Testis (tissue), 2 donors: ENCODE measurements at regions not wholly inside any gene's neighbourhood (a gene's known extent, or its start where the extent isn't known, plus 50 kb on each side); places are given as distances from the start of the nearest gene placed in this dataset.

ENCODE experiments used
- DNase-seq: peaks from one replicate; pipeline ENCODE4 v3.0.0-alpha.2; 2019
- H3K27ac ChIP-seq, 2 donors: fragments of 200-600 bp; sonication (generic); one replicate each; pipeline ENCODE4 v1.5.1; 2019
- H3K27me3 ChIP-seq: fragments of 200-600 bp; sonication (generic); one replicate; pipeline ENCODE4 v1.5.1; 2019
- H3K36me3 ChIP-seq: fragments of 200-600 bp; sonication (generic); one replicate; pipeline ENCODE4 v1.5.1; 2017; ENCODE audit warnings: low read depth; ENCODE audit errors: missing control alignments
- H3K4me1 ChIP-seq: fragments of 200-600 bp; sonication (generic); one replicate; pipeline ENCODE4 v1.5.1; 2019
- H3K4me3 ChIP-seq, 2 donors: fragments of 200-600 bp; sonication (generic); one replicate each; pipeline ENCODE4 v1.5.1; 2017 to 2019
- H3K9me3 ChIP-seq: fragments of 200-600 bp; sonication (generic); one replicate; pipeline ENCODE4 v1.5.1; 2017
- POLR2A ChIP-seq: fragments of 450-650 bp; IDR thresholded peaks from one replicate; pipeline ENCODE4 v1.6.1; 2017; ENCODE audit warnings: antibody characterized with exemption, mild to moderate bottlenecking, moderate library complexity
- WGBS, 2 donors: methylation state at CpG; one replicate each; pipeline ENCODE4 v1.1.5; 2018; 5-methylcytosine and 5-hydroxymethylcytosine counted together
- intact Hi-C: fragments of 100-400 bp; cut with DNase I; formaldehyde crosslinking; loops from one replicate; pipeline ENCODE4 v1.15.1; 2023; ENCODE audit warnings: low total_unique reads
- TF ChIP-seq, protein P1 (sequence below), 3 experiments: fragments of 450-650 bp in 2 of 3; fragments of 200-600 bp in 1 of 3; sonication (generic) in 1 of 3; IDR thresholded peaks; one replicate each; pipeline ENCODE4 v1.5.1; 2016 to 2019; ENCODE audit warnings: antibody characterized with exemption in 3 of 3, mild to moderate bottlenecking in 2 of 3, moderate library complexity in 1 of 3

DNA sequence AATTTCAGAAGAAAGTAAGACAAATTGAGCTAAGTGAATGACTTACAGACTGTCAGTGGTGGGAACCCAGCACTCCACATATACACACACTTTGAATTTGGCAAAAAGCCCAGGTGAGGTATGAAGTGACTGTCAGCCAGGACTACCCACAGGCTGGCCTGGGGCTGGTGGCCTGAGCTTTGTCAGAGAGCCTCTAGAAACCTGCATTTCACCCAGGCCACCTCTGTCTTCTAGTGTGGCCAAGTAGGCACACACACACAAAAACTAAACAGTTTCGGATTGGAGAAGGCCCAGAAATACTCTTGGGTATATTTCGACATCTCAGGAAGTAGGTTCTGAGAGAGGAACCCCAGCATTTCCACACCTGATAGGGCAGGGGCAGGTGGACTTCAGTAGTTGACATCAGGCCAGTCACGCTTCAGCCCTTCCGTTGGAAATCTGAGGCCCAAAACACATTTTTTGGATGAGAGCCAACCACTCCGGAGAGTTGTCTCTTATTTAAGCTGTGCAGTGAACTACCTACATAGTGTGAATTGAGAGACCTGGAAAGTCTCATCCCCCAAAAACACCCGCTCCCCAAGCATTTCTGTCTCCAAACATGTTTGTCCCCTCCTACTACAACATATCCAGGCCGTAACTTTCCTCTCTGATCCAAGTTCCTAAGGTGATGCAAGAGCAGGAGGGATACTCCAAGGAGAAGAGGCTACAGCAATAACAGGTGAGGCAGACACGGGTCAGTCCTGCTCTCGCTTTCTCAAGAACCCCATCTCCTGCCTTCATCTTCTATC, 167.2 kb upstream of the PROX1 start:
- Histone ChIP-seq H3K9me3 (no peaks in the 10 kb centered on the region), H3K27me3 (no peaks in the 10 kb centered on the region), H3K27ac (no peak overlapping the region), H3K4me1 (no peaks in the 10 kb centered on the region), H3K4me3 (no peak overlapping the region), H3K36me3 (no peaks in the 10 kb centered on the region)
- TF ChIP-seq, protein P1, sequence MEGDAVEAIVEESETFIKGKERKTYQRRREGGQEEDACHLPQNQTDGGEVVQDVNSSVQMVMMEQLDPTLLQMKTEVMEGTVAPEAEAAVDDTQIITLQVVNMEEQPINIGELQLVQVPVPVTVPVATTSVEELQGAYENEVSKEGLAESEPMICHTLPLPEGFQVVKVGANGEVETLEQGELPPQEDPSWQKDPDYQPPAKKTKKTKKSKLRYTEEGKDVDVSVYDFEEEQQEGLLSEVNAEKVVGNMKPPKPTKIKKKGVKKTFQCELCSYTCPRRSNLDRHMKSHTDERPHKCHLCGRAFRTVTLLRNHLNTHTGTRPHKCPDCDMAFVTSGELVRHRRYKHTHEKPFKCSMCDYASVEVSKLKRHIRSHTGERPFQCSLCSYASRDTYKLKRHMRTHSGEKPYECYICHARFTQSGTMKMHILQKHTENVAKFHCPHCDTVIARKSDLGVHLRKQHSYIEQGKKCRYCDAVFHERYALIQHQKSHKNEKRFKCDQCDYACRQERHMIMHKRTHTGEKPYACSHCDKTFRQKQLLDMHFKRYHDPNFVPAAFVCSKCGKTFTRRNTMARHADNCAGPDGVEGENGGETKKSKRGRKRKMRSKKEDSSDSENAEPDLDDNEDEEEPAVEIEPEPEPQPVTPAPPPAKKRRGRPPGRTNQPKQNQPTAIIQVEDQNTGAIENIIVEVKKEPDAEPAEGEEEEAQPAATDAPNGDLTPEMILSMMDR (IDR thresholded peaks at IDR 0.05), result no peak
- no peak for TF ChIP-seq POLR2A
- 83 to 91% methylated on average over 9 of the region's 9 CpGs for WGBS, 2 donors
- intact Hi-C loops, result no loop called here
- DNase-seq, result no peak

DNA sequence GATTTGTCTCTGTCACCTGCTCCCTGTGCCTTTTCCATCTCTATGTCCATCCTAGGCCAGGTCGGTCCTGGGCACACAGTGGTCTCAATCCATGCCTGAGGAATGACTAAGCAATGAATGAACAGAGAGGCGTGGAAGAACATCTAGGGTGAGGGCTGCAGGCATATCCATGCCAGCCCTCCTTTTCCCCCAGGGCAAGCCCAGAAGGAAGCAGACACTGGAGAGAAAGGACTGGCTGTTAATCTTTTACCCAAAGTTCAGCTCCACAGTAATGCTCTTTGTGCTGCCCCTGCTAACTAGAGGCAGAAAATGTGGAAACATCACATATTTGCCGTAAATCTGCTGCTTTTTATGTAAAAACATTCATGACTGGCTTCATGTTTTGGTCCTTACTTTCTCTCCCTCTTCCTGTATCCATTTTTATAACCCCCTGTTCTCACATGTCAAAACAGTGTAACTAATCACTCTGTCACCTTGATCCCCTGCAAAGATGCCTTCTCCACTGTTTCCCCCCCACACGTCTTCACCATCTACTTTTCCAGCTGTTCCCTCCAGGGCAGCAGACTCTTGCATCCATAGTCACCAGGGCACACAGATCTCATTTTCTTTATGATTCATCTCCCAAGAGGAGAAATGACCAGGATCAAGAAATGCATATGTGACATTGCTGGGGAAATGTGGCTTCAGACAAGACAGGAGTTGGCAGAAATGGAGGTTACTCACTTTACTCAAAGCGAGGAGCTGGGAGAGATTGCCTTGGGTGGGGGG, 166.4 kb upstream of the PROX1 start:
- intact Hi-C loops, result no loop called here
- Histone ChIP-seq H3K4me1 (no peaks in the 10 kb centered on the region), H3K36me3 (no peaks in the 10 kb centered on the region), H3K9me3 (no peaks in the 10 kb centered on the region), H3K4me3 (no peak overlapping the region), H3K27me3 (no peaks in the 10 kb centered on the region), H3K27ac (no peak overlapping the region)
- WGBS, 2 donors, result 82 to 87% methylated on average over 5 of the region's 5 CpGs
- no peak for DNase-seq
- TF ChIP-seq, protein P1 (IDR thresholded peaks at IDR 0.05), result no peak
- no peak for TF ChIP-seq POLR2A

DNA sequence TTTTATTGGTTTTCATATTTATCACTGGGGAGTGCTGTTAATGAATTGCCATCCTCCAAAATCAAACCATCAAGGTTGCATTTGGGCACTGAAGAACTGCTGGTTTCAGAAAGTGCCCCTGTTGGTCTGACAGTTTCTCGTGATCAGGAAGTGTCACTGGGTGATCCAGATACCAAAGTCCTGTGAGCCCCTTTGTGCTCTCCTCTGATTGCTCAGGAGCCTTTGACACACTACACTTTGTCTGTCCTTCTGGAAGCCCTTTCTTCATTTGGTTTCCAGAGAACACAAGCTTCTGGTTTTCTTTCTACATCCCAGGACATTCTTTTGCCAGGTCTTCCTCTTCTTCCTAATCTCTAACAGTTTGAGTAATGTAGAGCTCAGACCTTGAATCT, 165.8 kb upstream of the PROX1 start:
- intact Hi-C loops, result no loop called here
- H3K36me3 ChIP-seq, result no peaks in the 10 kb centered on the region
- no peaks in the 10 kb centered on the region for H3K4me1 ChIP-seq
- no peaks in the 10 kb centered on the region for H3K9me3 ChIP-seq
- no peak for DNase-seq
- no peaks in the 10 kb centered on the region for H3K27me3 ChIP-seq
- H3K27ac ChIP-seq, result no peak overlapping the region
- H3K4me3 ChIP-seq, result no peak overlapping the region
- TF ChIP-seq POLR2A, result no peak
- TF ChIP-seq, protein P1 (IDR thresholded peaks at IDR 0.05), result no peak
- 0% methylated on average over 1 of the region's 1 CpG for WGBS, 2 donors

DNA sequence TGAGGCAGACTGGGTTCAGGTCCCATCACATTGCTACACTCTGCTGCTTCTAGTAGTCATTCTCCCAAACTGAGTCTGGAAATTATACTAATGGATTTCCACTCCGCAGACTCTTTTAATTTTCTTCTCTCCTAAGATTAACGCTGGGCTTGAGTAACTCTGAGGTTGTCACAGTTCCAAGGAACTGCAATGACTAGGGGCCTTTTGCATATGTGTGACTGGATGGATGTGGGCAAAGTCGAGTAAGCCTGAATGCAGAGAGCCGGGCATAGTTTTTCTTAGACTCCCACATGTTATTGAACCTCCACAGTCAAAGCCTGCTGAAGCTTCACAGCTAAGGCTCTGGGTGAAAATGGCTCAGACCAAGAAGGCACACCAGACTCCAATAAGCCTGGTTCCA, 160.9 kb upstream of the PROX1 start:
- Histone ChIP-seq H3K27ac (no peak overlapping the region), H3K9me3 (no peaks in the 10 kb centered on the region), H3K36me3 (no peaks in the 10 kb centered on the region), H3K4me1 (no peaks in the 10 kb centered on the region), H3K27me3 (no peaks in the 10 kb centered on the region), H3K4me3 (no peak overlapping the region)
- 81 to 90% methylated on average over 3 to 4 of the region's 4 CpGs for WGBS, 2 donors
- intact Hi-C loops, result no loop called here
- no peak for TF ChIP-seq POLR2A
- TF ChIP-seq, protein P1 (IDR thresholded peaks at IDR 0.05), result no peak
- no peak for DNase-seq
